Fibroblast of lung (primary cell): ENCODE measurements at regions not wholly inside any gene's neighbourhood (a gene's known extent, or its start where the extent isn't known, plus 50 kb on each side); places are given as distances from the start of the nearest gene placed in this dataset.

Experiments
- DNase-seq, 2 donors: peaks; one replicate each; pipeline versions ENCODE4 v3.0.0 to v3.0.0-alpha.2; 2010; ENCODE audit warnings: low read depth in 2 of 2
- H2AFZ ChIP-seq: 2 replicates; pipeline ENCODE4 v1.5.1; 2012; ENCODE audit warnings: low read length, control low read depth, inconsistent platforms
- H3K27ac ChIP-seq: 2 replicates; pipeline ENCODE4 v1.5.1; 2011; ENCODE audit warnings: low read length, control low read depth; ENCODE audit not compliant: insufficient read depth
- H3K27me3 ChIP-seq: 2 replicates; pipeline ENCODE4 v1.5.1; 2011; ENCODE audit warnings: mild to moderate bottlenecking, low read length; ENCODE audit not compliant: control insufficient read depth, insufficient read depth
- H3K36me3 ChIP-seq: 2 replicates; pipeline ENCODE4 v1.5.1; 2011; ENCODE audit warnings: low read length; ENCODE audit not compliant: control insufficient read depth, insufficient read depth
- H3K4me1 ChIP-seq: 2 replicates; pipeline ENCODE4 v1.5.1; 2011; ENCODE audit warnings: low read length; ENCODE audit not compliant: control insufficient read depth, insufficient read depth; ENCODE audit errors: extremely low read depth
- H3K4me2 ChIP-seq: 2 replicates; pipeline ENCODE4 v1.5.1; 2011; ENCODE audit warnings: low read length, control low read depth; ENCODE audit not compliant: insufficient read depth; ENCODE audit errors: extremely low read depth
- H3K4me3 ChIP-seq, 4 experiments: fragments of 200-600 bp in 1 of 4; sonication (generic) in 1 of 4; replicated peaks in 1 of 4; 2 replicates each; pipeline ENCODE4 v1.5.1; 2011 to 2016; ENCODE audit warnings: low read length in 4 of 4, low read depth in 3 of 4, mild to moderate bottlenecking in 3 of 4, control low read depth in 2 of 4, inconsistent platforms in 1 of 4, mixed read lengths in 1 of 4; ENCODE audit not compliant: insufficient read depth in 1 of 4; ENCODE audit errors: control extremely low read depth in 1 of 4
- H3K79me2 ChIP-seq: 2 replicates; pipeline ENCODE4 v1.5.1; 2012; ENCODE audit warnings: mild to moderate bottlenecking, low read length, inconsistent platforms; ENCODE audit not compliant: control insufficient read depth, insufficient read depth
- H3K9ac ChIP-seq: 2 replicates; pipeline ENCODE4 v1.5.1; 2011; ENCODE audit warnings: mild to moderate bottlenecking, low read length, control low read depth; ENCODE audit not compliant: insufficient read depth
- H3K9me3 ChIP-seq: 2 replicates; pipeline ENCODE4 v1.5.1; 2012; ENCODE audit warnings: low read depth, low read length; ENCODE audit not compliant: control insufficient read depth, insufficient read depth
- H4K20me1 ChIP-seq: 2 replicates; pipeline ENCODE4 v1.5.1; 2011; ENCODE audit warnings: low read length; ENCODE audit not compliant: control insufficient read depth, insufficient read depth; ENCODE audit errors: extremely low read depth
- EZH2 ChIP-seq: IDR thresholded peaks from 2 replicates; pipeline ENCODE4 v1.5.1; 2012; ENCODE audit warnings: low read length, control low read depth, mild to moderate bottlenecking; ENCODE audit errors: missing control alignments
- TF ChIP-seq, protein P1 (sequence below), 2 donors: IDR thresholded peaks in 1 of 2; conservative IDR thresholded peaks in 1 of 2; 1 replicate in 1 of 2; 2 replicates in 1 of 2; pipeline ENCODE4 v1.5.1; 2011 to 2012; ENCODE audit warnings: low read length in 2 of 2, control low read depth in 1 of 2, inconsistent platforms in 1 of 2, low read depth in 1 of 2, mild to moderate bottlenecking in 1 of 2

GRCh38 chr22:48902001-48902869, 925.4 kb downstream of the BRD1 start:
- H3K9me3 ChIP-seq = no peaks in the 10 kb centered on the region
- H3K4me3 ChIP-seq = no peak overlapping the region
- no peak overlapping the region for H3K4me2 ChIP-seq
- no peaks in the 10 kb centered on the region for H3K4me1 ChIP-seq
- no peaks in the 10 kb centered on the region for H4K20me1 ChIP-seq
- H3K27ac ChIP-seq = no peak overlapping the region
- H3K27me3 ChIP-seq = no peaks in the 10 kb centered on the region
- no peaks in the 10 kb centered on the region for H3K79me2 ChIP-seq
- no peak for TF ChIP-seq EZH2
- TF ChIP-seq, protein P1, sequence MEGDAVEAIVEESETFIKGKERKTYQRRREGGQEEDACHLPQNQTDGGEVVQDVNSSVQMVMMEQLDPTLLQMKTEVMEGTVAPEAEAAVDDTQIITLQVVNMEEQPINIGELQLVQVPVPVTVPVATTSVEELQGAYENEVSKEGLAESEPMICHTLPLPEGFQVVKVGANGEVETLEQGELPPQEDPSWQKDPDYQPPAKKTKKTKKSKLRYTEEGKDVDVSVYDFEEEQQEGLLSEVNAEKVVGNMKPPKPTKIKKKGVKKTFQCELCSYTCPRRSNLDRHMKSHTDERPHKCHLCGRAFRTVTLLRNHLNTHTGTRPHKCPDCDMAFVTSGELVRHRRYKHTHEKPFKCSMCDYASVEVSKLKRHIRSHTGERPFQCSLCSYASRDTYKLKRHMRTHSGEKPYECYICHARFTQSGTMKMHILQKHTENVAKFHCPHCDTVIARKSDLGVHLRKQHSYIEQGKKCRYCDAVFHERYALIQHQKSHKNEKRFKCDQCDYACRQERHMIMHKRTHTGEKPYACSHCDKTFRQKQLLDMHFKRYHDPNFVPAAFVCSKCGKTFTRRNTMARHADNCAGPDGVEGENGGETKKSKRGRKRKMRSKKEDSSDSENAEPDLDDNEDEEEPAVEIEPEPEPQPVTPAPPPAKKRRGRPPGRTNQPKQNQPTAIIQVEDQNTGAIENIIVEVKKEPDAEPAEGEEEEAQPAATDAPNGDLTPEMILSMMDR (conservative IDR thresholded peaks at IDR 0.05 in 1 of 2, IDR thresholded peaks at IDR 0.05 in 1 of 2; ENCODE audit: low read depth in 1 of 2, low read length in 2 of 2) = no peak
- H3K9ac ChIP-seq = no peak overlapping the region
- H2AFZ ChIP-seq = no peak overlapping the region
- no peak for DNase-seq
- no peaks in the 10 kb centered on the region for H3K36me3 ChIP-seq

- no peak overlapping the region for H3K27ac ChIP-seq
- no peak overlapping the region for H3K4me2 ChIP-seq
- TF ChIP-seq, protein P1 (conservative IDR thresholded peaks at IDR 0.05 in 1 of 2, IDR thresholded peaks at IDR 0.05 in 1 of 2; ENCODE audit: low read depth in 1 of 2, low read length in 2 of 2) = no peak
- H3K4me1 ChIP-seq = no peaks in the 10 kb centered on the region
- no peaks in the 10 kb centered on the region for H3K9me3 ChIP-seq
- H3K27me3 ChIP-seq = no peaks in the 10 kb centered on the region
- H2AFZ ChIP-seq = no peak overlapping the region
- no peaks in the 10 kb centered on the region for H4K20me1 ChIP-seq
- H3K4me3 ChIP-seq = no peak overlapping the region
- H3K9ac ChIP-seq = no peak overlapping the region
- no peaks in the 10 kb centered on the region for H3K79me2 ChIP-seq
- no peak for DNase-seq
- no peaks in the 10 kb centered on the region for H3K36me3 ChIP-seq
These were observed 926.3 kb downstream of the BRD1 start for GRCh38 chr22:48901324-48901723.

- Histone ChIP-seq H4K20me1 (no peaks in the 10 kb centered on the region), H3K27me3 (no peaks in the 10 kb centered on the region), H3K9me3 (no peaks in the 10 kb centered on the region), H3K4me1 (no peaks in the 10 kb centered on the region), H3K4me2 (no peak overlapping the region), H3K79me2 (no peaks in the 10 kb centered on the region), H3K27ac (no peak overlapping the region), H2AFZ (no peak overlapping the region), H3K9ac (no peak overlapping the region), H3K4me3 (no peak overlapping the region), H3K36me3 (no peaks in the 10 kb centered on the region)
- no peak for DNase-seq
- TF ChIP-seq, protein P1 (conservative IDR thresholded peaks at IDR 0.05 in 1 of 2, IDR thresholded peaks at IDR 0.05 in 1 of 2; ENCODE audit: low read depth in 1 of 2, low read length in 2 of 2) = no peak
- no peak for TF ChIP-seq EZH2
These were observed 927.0 kb downstream of the BRD1 start for GRCh38 chr22:48900626-48901025.
